ENCODE measurements at regions not wholly inside any gene's neighbourhood (a gene's known extent, or its start where the extent isn't known, plus 50 kb on each side); places are given as distances from the start of the nearest gene placed in this dataset.
A peak's percentile ranks its signal among the peaks of the same experiment; 100 is the strongest.

- no peak for DNase-seq
Measured at GRCh38 chr10:28930514-28931495, 253.5 kb downstream of the BAMBI start.

GRCh38 chr10:28935061-28935460 is 257.7 kb downstream of the BAMBI start:
- DNase-seq: no peak

- DNase-seq: no peak
Measured at GRCh38 chr10:28937959-28938358, 260.6 kb downstream of the BAMBI start.

GRCh38 chr10:28938745-28939144 is 261.4 kb downstream of the BAMBI start:
- DNase-seq: peak; percentile 46

GRCh38 chr10:28939281-28940157 is 262.2 kb downstream of the BAMBI start:
- DNase-seq: peak; percentile 11

- DNase-seq: no peak
Measured at GRCh38 chr10:28940158-28940888, 263.0 kb downstream of the BAMBI start.

GRCh38 chr10:28942012-28942411 is 264.7 kb downstream of the BAMBI start:
- DNase-seq: no peak

- DNase-seq: peak; percentile 61
Measured at GRCh38 chr10:28945959-28946358, 268.6 kb downstream of the BAMBI start.

- DNase-seq: peak; percentile 90
Measured at GRCh38 chr10:28946479-28946878, 269.2 kb downstream of the BAMBI start.

GRCh38 chr10:28947171-28947570 is 269.9 kb downstream of the BAMBI start:
- peak; percentile 24 for DNase-seq

GRCh38 chr10:28948046-28948445 is 270.7 kb downstream of the BAMBI start:
- DNase-seq: peak; percentile 55

- no peak for DNase-seq
Measured at GRCh38 chr10:28949005-28950004, 272.0 kb downstream of the BAMBI start.

- no peak for DNase-seq
Measured at GRCh38 chr10:28951484-28951883, 274.2 kb downstream of the BAMBI start.

- no peak for DNase-seq
Measured at GRCh38 chr10:28952523-28952922, 275.2 kb downstream of the BAMBI start.

GRCh38 chr10:28954211-28954610 is 276.9 kb downstream of the BAMBI start:
- no peak for DNase-seq

GRCh38 chr10:28958468-28958867 is 281.1 kb downstream of the BAMBI start:
- DNase-seq: no peak

- DNase-seq: peak; percentile 14
Measured at GRCh38 chr10:28959850-28960501, 282.7 kb downstream of the BAMBI start.

GRCh38 chr10:28962768-28963167 is 285.4 kb downstream of the BAMBI start:
- no peak for DNase-seq

- DNase-seq: no peak
Measured at GRCh38 chr10:28963539-28964221, 286.4 kb downstream of the BAMBI start.

- no peak for DNase-seq
Measured at GRCh38 chr10:28965937-28966336, 288.6 kb downstream of the BAMBI start.
